IPS-NIHi11 (cell line): ENCODE measurements at regions not wholly inside any gene's neighbourhood (a gene's known extent, or its start where the extent isn't known, plus 50 kb on each side); places are given as distances from the start of the nearest gene placed in this dataset.
"Not testable (repeated sequence)": the region's sequence is repeated elsewhere in the genome, so short reads cannot be mapped to it uniquely, and the experiment has no call there.

Source experiments
- DNase-seq: peaks from one replicate; pipeline ENCODE4 v3.0.0; 2012; ENCODE audit warnings: mixed read lengths, low spot score

- no peak for DNase-seq
Observed at GRCh38 chr10:21405981-21406380, 119.5 kb downstream of the SKIDA1 start.

- DNase-seq, result no peak
Observed at GRCh38 chr10:21403256-21404015, 122.0 kb downstream of the SKIDA1 start.

GRCh38 chr10:21402606-21403083 lies 122.8 kb downstream of the SKIDA1 start:
- no peak for DNase-seq

- DNase-seq, result no peak
Observed at GRCh38 chr10:21401196-21401595, 124.3 kb downstream of the SKIDA1 start.

- DNase-seq, result peak; percentile 45
Observed at GRCh38 chr10:21399392-21400035, 126.0 kb downstream of the SKIDA1 start.

GRCh38 chr10:21398563-21399231 lies 126.8 kb downstream of the SKIDA1 start:
- no peak for DNase-seq

- DNase-seq, result no peak
Observed at GRCh38 chr10:21396889-21397288, 128.6 kb downstream of the SKIDA1 start.

GRCh38 chr10:21393931-21394330 lies 131.6 kb downstream of the SKIDA1 start:
- DNase-seq, result no peak

GRCh38 chr10:21388589-21388988 lies 136.9 kb downstream of the SKIDA1 start:
- no peak for DNase-seq

GRCh38 chr10:21387868-21388267 lies 137.6 kb downstream of the SKIDA1 start:
- no peak for DNase-seq

- DNase-seq, result no peak
Observed at GRCh38 chr10:21385996-21386585, 139.4 kb downstream of the SKIDA1 start.

- no peak for DNase-seq
Observed at GRCh38 chr10:21385536-21385935, 139.9 kb downstream of the SKIDA1 start.

- DNase-seq, result no peak
Observed at GRCh38 chr10:21379143-21379542, 146.3 kb downstream of the SKIDA1 start.

GRCh38 chr10:21375274-21375673 lies 150.2 kb downstream of the SKIDA1 start:
- DNase-seq, result not testable (repeated sequence)

GRCh38 chr10:21373881-21374280 lies 151.6 kb downstream of the SKIDA1 start:
- DNase-seq, result not testable (repeated sequence)

- DNase-seq, result peak; percentile 38
Observed at GRCh38 chr10:21372651-21373410, 152.7 kb downstream of the SKIDA1 start.

- DNase-seq, result no peak
Observed at GRCh38 chr10:21369697-21370096, 155.8 kb downstream of the SKIDA1 start.

GRCh38 chr10:21368728-21369425 lies 156.6 kb downstream of the SKIDA1 start:
- DNase-seq, result no peak

- DNase-seq, result no peak
Observed at GRCh38 chr10:21368022-21368582, 157.4 kb downstream of the SKIDA1 start.

- not testable (repeated sequence) for DNase-seq
Observed at GRCh38 chr10:21366108-21366507, 159.4 kb downstream of the SKIDA1 start.
